ENCODE measurements at regions not wholly inside any gene's neighbourhood (a gene's known extent, or its start where the extent isn't known, plus 50 kb on each side); places are given as distances from the start of the nearest gene placed in this dataset.

GRCh38 chr11:37089439-37089838 is 491.4 kb upstream of the RAG2 start:
- no peak for FAIRE-seq

DNA sequence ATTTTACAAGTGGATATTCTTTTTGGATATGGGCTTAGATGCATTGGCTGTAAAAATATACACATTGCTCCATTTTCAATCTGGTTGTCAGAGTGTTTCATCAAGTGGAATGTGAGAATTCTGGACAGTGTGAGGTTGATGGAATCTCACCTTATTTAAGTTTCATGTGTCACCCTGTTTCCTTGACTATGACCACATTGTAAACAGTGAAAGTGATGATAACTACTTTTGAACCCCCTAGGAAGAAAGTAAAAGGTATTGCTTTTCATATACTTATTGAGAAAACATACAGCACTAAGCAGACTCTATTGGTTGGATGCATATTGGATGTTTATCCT is 490.5 kb upstream of the RAG2 start:
- no peak for FAIRE-seq

DNA sequence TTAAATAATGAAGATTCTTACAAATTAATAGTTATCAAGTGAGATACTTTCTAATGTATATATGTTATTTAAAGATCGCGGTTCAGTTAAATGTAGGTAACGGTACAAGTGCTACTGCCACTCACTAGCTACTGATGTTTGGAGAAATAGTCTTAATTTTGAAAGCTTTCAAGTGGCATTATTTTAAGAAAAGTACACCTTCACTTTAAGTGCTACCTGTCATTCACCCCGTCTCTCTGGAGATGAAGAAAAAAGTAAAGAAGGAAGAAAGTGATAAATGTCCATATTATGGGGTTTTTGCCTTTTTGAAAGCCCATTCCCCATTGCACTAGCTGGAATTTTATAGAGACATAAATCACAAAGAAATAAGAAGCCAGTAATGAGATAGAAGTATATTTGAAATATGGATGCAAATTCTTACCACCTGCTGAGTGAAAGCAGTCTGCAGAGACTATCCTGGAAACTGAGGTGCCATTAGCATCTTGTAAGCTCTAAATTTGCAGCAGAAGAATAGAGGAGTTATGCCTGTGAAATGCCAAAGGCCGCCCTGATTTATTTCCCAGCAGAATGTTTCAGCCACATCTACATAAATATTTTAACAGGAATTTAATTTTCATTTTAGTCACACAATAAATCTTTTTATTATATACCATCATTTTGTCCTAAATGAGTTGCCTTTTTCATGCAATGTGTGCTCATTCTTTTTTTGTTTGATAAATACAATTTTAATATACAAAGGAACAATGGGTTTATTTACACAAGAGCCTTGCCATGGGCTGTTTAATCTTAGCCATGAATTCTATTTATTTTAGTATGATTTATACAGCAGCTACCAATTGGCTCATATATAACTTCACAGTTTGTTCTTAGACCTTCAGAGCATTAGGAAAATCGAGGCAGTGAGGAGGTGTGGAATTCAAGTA is 489.9 kb upstream of the RAG2 start:
- no peak for FAIRE-seq

- FAIRE-seq: no peak
Measured at GRCh38 chr11:37078521-37078920, 480.5 kb upstream of the RAG2 start.

DNA sequence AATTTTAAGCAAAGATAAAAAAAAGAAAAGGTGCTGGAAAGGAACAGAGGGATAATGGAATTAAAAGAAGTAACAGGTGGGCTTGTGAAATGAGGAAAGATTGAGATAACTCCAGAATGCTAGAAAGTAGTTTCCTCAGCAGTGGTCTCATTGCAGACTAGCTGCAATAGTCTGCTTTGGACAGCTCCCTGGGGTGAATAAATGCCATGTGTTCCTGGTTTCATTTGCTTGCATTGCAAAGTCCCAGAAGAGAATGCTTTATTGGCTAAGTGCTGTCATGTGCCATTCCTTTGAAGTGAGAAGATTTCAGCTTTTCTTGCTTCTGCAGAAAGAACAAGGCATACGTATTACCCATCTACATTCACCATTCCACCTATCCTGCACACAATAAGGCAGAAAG is 478.8 kb upstream of the RAG2 start:
- no peak for FAIRE-seq

DNA sequence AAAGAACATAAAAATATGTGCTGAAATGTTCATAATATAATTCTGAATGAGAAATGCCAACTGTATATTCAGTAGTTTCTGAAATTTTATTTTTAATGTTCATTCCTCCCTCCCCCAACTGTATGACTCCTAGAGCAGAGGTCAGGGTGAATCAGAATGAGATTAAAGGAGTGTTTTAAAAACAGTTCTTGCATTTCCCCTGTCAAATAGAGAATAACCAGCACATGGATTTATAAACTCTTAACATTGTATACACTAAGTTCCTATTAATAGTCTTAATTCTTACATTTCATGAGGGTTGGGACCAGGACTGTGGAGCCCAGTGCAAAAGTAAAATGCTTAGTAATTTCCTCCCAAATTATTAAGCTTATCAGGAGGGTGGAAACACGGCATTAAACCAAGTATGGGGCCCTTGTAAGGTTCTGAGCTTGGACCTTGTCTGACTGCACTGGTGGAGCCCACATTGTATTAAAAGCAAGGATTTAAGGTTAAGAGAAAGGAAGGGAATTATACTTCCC is 474.6 kb upstream of the RAG2 start:
- FAIRE-seq: no peak

- FAIRE-seq: no peak
Measured at GRCh38 chr11:37050311-37050710, 452.3 kb upstream of the RAG2 start.

GRCh38 chr11:37040921-37041320 is 442.9 kb upstream of the RAG2 start:
- no peak for FAIRE-seq

- FAIRE-seq: no peak
Measured at GRCh38 chr11:37038911-37039310, 440.9 kb upstream of the RAG2 start.

DNA sequence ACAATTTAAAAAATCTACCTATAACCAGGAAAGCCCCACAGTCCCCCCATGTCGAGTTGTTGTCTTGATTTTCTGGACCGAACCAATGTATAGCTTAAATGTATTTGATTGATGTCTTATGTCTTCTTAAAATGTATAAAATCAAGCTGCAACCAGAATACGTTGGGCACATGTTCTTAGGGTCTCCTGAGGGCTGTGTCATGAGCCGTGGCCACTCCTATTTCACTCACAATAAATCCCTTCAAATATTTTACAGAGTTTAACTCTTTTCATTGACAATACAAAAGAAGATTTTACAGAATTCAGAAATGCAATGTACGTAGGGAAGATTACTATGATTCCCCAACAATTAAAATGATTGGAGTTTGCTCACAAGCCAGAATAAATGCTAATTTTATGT is 428.7 kb upstream of the RAG2 start:
- FAIRE-seq: no peak

DNA sequence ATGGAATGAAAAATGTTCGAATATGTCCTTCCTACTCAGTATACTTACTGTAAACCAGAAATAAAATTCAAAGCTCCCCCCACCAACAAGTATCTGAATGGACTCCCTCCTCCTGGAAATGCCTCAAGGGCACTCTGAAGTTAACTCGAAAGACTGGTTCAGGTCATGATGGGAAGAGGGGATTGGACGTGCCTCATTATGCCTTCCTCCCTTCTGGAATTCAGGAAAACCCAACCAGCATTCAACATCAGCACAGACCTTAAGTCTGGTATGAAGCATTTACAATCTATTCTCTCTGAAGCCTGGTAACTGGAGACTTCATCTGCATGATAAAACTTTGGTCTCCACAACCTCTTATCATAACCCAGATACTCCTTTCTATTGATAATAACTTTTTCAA is 428.3 kb upstream of the RAG2 start:
- no peak for FAIRE-seq

DNA sequence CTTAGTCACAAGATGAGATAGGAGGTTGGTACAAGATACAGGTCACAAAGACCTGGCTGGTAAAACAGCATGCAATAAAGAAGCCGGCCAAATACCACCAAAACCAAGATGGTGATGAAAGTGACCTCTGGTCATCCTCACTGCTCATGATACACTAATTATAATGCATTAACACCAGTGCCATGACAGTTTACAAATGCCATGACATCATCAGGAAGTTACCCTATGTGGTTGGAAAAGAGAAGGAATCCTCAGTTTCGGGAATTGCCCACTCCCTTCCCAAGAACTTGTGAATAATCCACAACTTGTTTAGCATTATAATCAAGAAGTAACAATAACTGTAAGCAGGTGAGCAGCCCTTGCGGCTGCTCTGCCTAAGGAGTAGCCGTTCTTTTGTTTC is 408.5 kb upstream of the RAG2 start:
- no peak for FAIRE-seq

- FAIRE-seq: no peak
Measured at GRCh38 chr11:37002831-37003230, 404.8 kb upstream of the RAG2 start.

DNA sequence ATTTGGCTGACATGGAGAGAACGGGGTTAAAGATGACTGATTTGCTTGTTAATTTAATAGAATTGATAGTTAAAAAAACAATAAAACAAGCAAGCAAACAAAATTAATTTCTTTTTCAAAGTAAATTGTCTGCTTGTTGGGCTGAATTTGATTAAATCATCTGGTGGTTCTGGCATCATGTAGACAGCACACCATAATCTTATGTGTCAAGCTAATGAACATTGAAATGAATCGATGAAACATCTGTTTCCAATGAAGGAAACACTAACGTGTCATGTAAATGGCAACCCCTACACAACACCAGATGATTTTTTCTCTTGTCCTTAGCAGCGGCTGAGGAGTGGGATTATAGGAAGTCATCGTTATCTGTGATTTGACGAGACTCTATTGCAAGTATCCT is 399.6 kb upstream of the RAG2 start:
- FAIRE-seq: no peak

DNA sequence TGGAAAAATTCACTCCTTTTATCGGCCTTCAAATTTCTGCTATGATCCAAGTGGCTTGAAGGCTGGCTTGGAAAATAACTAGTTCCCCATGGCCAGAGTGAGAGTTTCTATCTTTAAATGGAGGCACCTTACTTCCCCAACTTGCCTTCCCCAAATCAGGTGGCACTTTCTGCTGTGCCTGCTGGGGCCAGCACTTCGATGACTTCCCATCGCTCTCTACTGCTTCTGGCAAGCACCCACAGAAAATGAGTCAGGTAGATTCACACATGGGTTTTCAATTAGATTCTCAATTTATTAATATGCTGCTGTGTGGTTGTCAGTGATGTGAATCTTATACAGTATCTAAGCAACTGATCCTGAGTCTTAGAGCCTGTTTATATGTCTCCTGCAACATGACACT is 398.8 kb upstream of the RAG2 start:
- no peak for FAIRE-seq

- FAIRE-seq: no peak
Measured at GRCh38 chr11:36994208-36994607, 396.2 kb upstream of the RAG2 start.

DNA sequence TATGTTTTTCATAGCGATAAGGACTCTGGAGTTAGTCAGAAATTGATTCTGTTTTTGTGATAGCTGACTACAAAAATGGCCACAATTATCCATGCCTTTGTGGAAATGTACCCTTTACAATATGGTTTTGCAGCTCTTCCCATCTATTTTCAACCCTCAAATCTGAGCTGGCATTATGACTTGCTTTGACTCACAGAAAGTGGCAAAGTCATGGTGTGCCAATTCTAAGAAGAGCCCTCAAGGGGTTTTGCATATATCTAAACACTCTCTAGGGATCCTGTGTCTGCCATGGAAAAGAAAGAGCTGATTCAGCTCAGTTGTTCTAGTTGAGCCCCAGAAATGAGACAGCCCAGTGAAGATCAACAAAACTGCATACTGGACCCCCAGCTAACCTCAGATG is 390.5 kb upstream of the RAG2 start:
- no peak for FAIRE-seq

DNA sequence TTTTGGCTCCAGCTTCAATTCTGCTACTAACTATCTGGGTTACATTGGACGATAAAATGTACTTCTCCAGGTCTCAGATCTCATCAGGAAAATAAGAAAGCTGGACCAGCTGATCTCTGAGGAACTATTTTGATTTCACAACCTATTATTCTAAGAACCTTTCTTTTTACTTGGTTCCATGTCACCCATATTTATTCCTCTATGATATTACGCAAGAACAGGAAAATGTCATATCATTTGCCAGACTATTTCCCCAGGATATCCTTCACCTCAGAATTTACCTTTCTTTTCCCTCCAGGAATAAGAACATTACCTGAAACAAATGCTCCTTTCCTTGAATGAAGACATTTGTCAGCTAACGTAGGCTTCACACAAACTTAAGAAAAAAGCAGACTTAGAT is 387.5 kb upstream of the RAG2 start:
- FAIRE-seq: no peak

- no peak for FAIRE-seq
Measured at GRCh38 chr11:36976741-36977140, 378.7 kb upstream of the RAG2 start.

DNA sequence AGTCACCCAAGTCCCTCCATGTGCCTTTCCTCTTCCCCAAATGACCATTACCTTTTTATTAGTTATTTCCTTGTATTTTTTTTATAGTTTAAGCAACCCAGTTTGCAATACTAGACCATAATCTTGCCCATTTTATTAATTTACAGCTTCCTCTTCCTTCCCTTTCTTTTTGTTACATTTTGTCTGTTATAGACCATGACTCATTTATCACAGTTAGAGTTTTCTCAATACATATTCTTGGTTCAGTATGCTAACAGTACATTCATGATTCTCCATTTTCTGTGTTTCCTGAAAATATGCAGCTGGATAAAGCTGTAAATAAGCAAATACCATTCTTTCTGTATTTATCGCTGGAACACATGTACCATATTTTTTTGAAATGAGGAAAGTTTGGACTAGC is 376.7 kb upstream of the RAG2 start:
- no peak for FAIRE-seq

DNA sequence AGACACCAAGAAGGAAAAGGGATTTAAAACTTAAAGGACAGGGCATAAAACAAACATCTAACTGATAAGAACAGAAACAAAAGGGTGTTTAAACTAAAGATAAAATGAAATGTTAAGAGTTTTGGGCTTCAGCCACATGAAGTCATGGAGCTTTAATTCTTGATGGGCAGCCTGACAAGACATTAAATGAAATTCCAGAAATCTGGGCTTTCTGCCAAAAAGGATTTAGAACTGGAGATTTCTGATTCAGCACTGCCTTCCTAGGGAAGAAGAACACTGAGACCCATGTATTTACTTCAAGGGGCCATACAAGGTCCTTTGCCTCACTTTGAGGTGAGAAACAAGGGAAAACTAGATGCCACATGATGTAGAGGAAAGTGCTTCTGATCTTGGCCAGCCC is 355.9 kb upstream of the RAG2 start:
- no peak for FAIRE-seq

- no peak for FAIRE-seq
Measured at GRCh38 chr11:36948460-36949127, 350.6 kb upstream of the RAG2 start.

- no peak for FAIRE-seq
Measured at GRCh38 chr11:36945384-36945783, 347.3 kb upstream of the RAG2 start.

DNA sequence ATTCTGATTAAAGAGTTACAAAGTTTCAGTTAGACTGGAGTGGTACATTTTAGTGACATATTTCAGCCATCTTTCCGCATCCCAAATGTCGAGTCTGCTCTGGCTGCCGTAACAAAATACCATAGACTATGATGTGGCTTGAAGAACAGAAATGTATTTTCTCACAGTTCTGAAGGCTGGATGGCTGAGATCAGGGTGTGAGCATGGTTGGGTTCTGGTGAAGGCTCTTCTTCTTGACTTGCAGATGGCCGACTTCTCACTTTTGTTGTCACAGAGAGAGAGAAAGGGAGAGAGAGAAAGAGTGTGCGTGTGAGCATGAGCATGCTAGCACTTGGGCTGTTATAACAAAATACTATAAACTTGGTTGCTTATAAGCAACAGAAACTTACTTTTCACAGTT is 335.4 kb upstream of the RAG2 start:
- FAIRE-seq: no peak

GRCh38 chr11:36931139-36931538 is 333.1 kb upstream of the RAG2 start:
- FAIRE-seq: no peak
